ENCODE measurements at regions not wholly inside any gene's neighbourhood (a gene's known extent, or its start where the extent isn't known, plus 50 kb on each side); places are given as distances from the start of the nearest gene placed in this dataset.
"Not testable (repeated sequence)": the region's sequence is repeated elsewhere in the genome, so short reads cannot be mapped to it uniquely, and the experiment has no call there.

DNA sequence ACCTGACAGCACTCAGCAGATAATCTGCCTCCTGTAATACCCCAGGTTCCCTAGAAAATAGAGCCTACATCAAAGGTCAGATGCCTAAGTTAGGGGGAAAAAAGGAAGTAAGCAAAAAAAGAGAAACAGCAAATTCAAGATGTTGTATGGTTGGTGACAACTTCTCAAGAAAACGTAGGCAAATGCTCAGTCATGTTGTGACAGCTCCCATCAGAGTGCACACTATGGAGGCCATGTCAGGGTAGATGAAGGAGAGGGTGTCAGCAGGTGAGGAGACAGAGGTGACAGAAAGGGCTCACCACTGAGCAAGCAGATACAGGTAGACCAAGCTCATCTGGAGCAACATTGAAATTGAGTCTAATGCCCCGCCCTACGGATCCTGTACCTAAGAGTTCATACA lies 356.8 kb upstream of the BRINP1 start:
- DNase-seq: no peak

DNA sequence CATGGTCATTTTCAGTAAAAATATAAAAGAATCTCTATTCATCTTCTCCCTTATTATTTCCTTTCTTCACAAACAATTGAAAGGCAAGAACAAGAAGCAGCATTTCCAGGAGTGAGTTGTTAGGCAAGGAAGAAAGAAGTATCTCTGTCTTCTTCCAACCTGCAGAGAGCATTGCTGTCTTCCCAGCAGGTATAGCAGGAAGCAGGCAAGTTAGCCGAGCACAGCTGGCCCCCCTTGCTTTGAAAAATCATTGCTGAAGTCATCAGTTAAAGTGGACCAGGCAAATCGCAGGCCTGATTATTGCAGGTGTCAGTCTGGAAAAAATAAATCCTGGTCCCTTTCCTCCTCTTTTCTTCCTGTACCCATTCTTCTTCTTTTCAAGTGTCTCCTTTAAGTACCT lies 353.1 kb upstream of the BRINP1 start:
- no peak for DNase-seq

DNA sequence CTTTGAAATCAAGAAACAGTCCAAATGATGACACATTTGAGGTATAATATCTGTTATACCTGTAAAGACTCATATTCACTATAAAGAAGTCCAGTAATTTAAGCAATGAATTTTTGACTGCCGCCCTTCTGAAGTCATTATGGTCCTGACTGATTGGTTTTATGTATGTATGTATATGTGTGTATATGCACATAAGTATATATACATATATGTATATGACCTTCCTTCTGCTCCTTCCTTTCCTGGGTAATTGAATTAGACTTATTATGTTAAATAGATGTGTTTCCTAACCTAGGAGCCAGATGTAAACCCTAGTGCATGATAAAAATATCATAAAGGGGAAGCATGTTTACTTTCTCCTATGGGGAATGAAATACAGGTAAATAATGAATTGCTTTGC lies 343.1 kb upstream of the BRINP1 start:
- DNase-seq: no peak

DNA sequence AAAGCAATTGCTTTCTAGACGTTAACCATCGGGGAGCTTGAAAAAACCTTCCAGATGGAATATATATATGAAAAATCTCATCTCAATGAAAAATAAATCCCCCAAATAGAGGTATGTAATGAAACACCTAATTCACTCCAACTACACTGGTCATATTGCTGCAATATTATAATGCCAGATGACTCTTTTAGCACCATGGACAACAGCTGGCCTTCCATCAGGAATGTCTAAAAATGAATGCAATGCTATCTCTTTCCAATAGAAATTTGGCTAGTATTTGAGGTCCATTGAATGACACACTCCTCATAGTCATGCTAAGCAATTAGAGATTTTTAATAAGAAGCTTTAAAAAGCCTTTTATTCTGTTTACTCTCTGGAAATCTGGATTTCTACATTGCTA lies 340.2 kb upstream of the BRINP1 start:
- no peak for DNase-seq

DNA sequence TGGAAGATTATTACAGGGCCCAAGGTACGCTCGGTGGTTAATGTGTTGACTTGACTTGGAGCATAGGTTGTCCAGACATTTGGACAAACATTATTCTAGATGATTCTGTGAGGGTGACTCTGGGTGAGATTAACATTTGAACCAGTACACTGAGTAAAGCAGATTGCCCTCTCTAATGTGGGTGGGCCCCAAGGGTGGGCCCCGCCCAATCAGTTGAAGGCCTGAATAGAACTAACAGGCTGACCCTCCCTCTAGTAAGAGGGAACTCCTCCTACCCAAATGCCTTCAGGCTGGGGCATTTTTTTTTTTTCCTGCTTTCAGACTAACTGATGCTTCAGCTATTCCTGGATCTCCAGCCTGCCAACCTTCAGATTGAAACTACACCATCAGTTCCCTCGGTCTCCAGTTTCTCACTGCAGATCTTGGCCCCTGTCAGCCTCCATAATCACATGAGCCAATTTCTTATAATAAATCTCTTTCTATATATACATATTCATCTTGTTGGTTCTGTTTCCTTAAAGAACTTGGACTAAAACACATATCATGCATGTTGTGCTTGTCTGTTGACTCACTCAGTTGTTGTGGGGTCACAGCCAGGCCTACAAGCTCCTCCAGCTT lies 338.1 kb upstream of the BRINP1 start:
- DNase-seq: no peak

DNA sequence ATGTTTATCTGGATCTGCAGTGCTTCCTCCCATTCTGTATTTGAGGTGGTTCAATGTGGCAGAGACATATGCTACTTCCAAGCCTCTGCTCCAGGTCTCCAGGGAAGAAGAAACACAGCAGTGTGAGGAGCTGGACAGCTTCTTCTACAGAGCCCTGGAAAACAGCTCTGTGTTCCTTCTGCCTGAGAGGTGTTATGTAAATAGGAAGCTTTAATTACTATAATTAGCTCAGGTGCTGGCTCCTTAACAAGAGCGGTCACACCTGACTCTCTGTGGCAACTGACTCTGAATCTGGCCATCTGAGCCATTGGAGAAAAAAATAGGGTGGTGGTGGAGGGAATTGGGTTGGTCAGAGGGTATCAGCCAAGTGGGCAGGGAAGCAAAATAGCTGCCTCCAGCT lies 332.4 kb upstream of the BRINP1 start:
- DNase-seq: no peak

DNA sequence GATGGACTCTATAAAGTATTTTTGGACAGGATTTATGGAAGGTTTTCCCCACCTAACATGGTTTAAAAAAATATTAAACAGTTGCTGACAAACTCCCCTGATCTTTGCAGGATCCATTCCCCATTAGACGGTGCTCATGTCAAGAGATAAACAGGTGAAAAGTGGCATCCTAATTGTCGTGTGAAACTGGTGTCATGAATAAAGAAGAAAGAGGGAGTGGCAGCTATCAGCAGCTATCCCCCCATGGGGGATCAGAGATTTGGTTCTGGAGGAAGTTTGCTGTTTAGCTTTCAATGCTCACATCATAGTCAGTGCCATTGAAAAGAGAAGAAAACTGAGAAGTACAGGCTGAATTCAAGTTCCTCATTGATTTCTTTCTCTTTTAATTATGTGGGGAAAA lies 329.3 kb upstream of the BRINP1 start:
- DNase-seq: no peak

DNA sequence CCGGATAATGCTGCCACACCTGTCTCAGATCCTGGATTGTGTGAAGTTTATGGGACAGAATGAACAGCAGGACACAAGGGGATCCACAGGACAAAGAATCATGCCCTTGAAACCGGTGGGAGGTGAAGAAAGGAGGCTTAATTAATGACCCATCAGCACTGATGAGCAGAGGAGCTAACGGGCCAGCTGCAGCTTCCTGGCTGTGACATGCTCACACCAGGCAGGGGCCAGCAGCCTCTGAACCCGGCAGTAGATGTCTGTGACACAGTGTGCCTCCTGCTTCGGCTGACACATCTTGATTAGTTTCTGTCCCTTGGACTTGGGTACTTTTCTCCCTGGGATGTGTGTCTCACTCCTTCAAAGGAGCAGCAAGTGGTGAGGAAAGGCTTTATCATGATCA lies 328.8 kb upstream of the BRINP1 start:
- no peak for DNase-seq

DNA sequence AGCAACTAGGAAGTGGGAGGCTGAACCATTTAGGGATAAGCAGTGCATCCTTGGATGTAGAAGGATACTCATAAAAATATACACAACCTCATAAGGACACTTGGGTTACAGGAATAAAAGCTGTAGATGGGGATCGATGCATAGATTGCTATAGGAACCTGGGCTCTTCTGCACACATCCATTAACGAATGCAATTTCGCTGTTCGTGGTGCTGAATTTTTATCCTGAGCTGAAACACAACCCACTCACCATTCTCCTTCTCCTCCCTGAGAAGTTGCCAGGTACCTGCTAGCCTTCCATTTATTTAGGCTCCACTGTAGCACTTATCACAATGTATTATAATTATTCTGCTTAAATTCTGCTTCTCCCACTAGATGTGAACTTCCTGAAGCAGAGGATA lies 320.6 kb upstream of the BRINP1 start:
- DNase-seq: no peak

DNA sequence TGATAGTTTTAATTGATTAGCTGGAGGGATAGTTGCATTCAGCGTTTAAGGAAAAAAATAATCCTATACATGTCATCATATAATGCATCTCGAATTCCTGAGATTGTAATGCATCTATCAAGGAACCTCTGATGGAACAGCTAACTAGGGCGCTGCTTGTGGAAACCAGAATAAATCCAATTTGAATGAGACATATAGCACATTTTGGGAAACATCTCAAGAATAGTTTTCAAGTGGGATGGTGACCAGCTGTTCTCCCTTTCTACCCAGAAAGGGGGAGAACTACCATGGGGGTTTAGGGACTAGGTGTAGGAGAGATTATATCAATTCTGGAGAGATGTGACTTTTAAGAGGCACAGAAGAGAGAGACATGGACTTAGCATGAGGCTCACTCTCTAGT lies 319.3 kb upstream of the BRINP1 start:
- no peak for DNase-seq

DNA sequence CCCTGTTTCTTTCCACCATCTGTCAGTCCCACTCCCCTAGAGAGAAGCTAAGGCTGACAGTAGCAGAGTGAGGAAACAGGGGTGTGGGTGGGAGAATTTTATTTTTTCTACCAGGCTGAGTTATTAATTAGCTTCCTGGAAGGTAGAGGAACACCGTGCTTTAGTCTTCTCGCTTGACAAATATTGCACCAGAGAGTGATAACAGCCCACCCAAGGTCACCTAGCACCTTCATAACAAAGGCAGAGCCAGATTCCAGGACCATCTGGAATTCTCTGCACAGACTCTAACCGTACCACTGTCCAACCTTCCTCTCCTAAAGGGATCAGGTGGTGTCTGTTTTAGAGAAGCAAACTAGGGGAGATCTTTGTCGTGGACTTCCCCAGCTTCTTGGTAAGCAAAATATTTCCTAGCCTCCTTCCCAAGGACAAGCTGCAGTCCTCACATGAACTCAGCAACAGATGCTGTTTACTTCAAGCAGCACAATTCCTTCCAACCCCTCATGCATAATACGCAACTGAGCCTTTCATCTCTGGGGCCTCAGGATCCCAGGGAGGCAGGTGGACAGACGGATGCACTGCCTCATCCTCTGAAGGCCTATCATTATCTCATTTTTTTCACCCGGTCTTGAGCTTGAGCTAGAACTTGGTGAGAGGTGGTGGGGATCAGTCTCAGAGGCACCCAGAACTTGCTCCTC lies 308.7 kb upstream of the BRINP1 start:
- DNase-seq: no peak

DNA sequence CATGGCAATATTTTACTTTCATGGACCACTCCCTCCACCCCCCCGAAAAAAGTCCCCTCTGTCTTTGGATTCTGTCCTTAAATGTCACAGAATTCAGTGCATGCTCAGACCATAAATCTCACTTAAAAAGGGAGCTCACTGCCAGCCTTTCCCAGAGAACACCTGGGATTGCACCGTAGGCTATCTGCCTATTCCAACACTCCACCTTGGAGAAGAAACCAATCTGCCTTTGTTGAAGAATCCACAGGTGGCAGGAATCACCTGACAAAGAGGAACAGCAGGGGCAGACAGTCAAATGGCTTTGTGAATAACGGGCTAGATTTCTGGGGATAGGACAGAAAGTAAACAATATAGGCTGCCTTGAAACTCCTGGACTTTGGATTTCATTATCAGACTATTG lies 306.7 kb upstream of the BRINP1 start:
- no peak for DNase-seq

DNA sequence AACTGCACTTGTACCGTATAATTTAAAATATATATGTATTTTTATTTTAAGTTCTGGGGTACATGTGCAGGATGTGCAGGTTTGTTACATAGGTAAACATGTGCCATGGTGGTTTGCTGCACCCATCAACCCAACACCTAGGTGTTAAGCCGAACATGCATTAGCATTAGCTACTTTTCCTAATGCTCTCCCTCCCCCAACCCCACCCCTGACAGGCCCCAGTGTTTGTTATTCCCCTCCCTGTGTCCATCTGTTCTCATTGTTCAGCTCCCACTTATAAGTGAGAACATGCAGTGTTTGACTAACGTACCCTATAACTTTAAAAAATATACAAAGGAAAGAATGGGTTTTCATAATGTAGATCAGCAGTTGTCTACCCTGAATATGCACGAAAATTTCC lies 303.5 kb upstream of the BRINP1 start:
- DNase-seq: not testable (repeated sequence)

DNA sequence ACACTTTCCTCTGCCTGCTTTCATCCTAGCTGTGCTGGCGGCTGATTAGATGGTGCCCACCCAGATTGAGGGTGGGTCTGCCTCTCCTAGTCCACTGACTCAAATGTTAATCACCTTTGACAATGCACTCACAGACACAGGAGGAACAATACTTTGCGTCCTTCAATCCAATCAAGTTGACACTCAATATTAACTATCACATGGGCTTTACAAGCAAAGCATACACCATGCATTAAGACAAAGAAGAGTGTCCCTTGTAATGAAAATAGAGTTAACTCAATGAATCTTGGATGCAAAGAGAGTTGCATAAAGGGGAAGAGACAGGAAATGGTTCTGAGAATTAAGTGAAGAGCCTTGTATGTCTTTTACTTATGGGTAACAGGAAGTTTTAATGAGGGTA lies 298.7 kb upstream of the BRINP1 start:
- DNase-seq: no peak

DNA sequence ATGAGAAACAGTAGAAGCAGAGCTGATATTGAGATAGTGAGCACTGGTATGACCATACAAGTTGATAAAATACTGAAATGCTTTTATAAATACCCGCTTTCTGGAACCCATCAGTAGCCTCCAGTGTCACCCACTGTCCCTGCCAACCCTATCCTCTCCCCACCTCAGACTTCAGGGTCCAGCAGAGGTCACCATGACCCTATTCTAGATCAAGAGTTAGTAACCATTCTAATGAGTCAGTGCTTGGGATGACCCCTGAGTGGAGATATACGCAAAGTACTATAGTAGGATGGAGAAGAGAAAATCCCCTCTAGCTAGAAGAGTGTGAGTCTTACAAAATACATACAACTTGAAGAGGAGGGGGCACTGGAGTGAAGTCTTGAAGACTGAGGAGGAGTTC lies 297.9 kb upstream of the BRINP1 start:
- no peak for DNase-seq

DNA sequence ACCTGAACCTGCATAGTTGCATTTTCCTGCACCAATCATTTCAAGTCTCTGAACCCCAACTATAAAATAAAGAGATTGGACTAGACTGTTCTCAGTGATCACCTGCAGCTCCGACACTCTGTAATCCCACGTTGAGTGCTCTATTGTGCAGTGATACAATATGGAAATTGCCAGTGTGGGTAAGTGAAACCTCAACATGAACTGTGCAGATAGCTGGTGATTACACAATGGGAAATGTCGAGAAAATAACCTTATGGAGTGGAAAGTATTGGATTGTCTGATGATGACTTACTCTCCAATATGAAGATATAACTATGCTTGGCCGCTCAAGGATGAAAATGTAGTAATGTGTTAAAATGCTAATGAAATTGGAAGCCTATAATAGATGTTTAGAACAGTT lies 293.1 kb upstream of the BRINP1 start:
- DNase-seq: no peak

DNA sequence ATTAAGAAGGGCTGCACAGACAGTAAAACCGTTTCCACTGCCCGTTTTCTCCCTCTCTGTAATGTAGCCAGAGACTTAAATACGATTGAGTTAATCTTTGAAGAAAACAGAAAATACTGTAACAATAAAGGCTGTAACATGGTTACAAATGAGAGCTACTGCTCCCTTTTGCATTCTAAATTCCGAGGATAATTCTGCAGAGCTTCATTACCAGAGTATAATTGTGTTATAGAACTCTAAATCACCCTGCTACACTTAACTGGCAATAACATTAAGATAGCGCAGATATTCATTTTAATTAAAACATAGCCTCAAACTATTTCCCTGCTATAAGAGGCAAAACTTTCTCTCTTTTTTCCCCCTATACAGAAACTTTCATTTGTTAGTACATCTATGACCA lies 283.7 kb upstream of the BRINP1 start:
- no peak for DNase-seq

DNA sequence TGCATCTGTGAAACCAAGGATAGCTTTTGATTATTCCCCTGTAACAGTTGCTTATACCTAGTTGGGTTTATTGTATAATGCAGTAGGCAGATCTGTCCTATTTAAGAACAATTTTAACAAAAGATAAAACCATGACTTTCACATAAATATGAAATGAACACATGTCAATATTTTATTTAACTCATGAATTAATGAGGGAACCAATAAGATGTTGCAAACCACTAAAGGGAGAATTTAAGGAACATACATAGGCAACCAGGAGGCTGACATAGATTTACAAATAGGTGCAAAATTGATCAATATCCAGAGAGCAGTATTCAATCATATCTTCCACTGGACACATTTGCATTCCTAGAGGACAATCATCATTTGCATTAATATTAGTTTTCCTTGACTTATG lies 280.0 kb upstream of the BRINP1 start:
- no peak for DNase-seq

DNA sequence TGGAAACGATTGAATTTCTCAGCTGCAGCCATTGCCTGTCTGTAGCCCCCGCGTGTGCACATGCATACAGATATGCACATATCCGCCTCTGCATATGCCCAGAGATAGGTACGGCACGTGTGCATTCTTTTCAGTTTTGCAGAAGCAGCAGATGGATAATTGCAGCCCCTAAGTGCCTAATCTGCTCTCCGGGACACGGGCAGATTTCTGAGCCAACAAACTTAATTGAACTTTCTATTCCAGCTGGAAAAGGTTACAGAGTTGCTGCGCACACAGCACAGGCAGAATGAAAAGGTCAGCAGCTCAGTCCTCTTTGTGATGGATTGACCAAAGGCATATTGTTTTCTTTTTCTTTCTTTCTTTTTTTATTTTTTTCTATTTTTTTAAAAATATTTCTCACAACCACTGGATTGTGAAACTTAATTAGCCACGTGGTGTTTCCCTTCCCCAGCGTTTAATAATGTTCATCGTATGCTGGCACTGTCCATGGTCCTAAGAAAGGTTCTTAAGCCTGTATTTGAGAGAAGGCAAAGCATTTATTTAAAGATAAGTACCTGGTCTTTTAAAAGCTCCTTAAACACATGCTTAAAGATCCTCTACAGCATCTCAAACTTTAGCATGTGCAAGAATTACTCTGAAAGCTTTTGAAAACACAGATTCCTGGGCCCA lies 270.2 kb upstream of the BRINP1 start:
- no peak for DNase-seq

DNA sequence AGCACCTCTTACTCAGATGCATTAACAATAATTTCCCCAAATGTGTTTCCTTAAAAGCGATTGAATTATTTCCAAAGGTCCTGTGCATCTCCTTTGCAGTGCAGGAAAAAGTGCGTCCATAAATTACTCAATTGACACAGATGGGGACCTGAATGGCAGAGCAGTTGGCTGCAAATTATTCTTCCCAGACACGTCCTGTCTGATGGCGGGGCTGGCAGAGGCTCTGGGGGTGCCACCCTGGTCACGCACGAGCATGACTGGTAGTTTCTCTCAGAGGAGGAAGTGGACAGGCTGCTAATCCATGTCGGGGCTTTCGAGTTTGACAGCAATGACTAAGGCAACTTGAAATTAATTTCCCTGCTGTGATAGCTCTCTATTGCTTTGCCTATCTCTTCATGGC lies 264.8 kb upstream of the BRINP1 start:
- DNase-seq: no peak

DNA sequence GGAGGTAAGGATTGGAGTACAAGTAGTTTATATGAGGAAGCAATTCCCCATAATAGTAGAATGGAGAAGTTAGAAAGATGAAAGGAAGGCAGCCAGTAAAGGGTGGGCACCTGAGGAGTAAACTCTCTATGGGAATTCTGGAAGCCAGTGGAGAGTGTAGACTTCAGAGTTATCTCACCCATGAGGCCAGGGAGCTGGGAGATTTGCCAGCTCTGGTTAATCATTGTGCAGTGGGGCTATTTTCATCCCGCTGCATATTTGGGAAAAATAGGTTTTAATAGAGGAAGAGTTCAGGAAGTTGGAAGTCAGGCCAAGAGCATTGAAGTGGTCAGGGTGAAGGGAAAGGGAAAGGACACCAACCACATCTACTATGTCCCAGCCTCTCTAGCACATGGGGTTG lies 242.3 kb upstream of the BRINP1 start:
- DNase-seq: no peak

DNA sequence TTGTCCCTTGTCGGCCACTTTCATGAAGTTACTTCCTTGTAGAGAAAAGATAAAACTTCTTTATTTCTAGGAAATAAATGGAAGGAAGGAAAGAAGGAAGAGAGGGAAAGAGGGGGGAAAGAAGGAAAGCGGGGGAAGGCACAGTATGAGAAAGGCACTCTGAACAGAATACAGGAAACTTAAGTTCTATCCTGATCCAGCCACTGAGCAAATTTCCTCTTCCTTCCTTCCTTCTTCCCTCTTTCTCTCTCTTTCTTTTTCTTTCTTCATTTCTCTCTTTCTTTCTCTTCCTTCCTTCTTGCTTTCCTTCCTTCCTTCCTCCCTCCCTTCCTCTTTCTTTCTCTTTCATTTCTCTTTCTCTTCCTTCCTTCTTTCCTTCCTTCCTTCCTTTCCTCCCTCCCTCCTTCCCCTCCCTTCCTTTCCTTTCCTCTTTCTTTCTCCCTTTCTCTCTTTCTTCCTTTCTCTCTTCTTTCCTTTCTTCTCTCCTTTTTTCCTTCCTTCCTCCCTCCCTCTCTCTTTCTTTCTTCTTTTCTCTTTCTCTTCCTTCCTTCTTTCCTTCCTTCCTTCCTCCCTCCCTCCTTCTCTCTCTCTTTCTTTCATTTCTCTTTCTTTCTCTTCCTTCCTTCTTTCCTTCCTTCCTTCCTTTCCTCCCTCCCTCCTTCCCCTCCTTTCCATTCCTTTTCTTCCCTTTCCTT lies 240.2 kb upstream of the BRINP1 start:
- no peak for DNase-seq

DNA sequence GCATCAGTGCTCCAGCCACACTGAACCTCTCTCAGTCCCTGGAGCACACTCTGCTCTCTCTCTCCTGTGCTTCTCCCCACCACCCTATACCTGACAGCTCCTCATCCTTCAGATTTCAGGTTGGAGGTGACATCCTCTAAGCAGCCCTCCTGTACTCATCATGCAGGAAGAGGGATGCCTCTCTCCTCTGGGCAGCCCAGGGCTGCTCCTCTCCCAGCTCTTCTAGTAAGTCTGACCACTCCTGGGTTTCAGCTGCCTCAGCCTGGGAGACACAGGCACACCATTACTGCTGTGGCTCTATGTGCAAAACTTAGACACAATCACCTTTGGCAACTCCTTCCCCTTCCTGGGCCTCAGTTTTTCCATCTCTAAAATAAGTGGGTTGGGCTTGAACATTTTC lies 232.4 kb upstream of the BRINP1 start:
- DNase-seq: no peak

DNA sequence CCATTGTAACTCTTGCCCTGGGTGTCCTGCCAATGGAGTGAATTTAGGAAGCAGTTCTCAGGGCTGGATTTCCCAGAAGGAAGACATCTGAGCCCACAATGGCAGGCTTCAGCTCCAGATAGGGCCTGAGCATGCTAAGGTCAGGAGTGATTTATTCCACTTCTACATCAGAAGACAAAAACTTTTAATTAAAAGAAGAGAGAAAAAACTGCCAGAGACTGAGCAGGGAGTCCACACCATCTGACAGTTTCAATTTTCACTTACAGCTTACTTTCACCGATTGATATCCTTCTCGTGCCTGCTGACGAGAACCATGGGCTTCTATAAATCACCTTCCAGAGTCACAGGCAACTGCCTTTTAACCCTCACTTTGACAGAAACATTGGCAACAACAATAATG lies 228.3 kb upstream of the BRINP1 start:
- no peak for DNase-seq
